ENCODE measurements at regions not wholly inside any gene's neighbourhood (a gene's known extent, or its start where the extent isn't known, plus 50 kb on each side); places are given as distances from the start of the nearest gene placed in this dataset.

GRCh38 chr11:104725796-104726408 lies 172.4 kb downstream of the CASP12 start:
- CTCF ChIA-PET (ENCODE audit: low intra/inter-chr PET ratio): no interaction called here
- no TSS peak for BruUV-seq (replicated peaks)
- Histone ChIP-seq H4K20me1 (replicated peaks; ENCODE audit: control insufficient read depth, insufficient read depth, low read length) (no peaks in the 10 kb centered on the region), H3K36me3 (ENCODE audit: control insufficient read depth, insufficient read depth, low read length) (no peaks in the 10 kb centered on the region), H3K27me3 (ENCODE audit: control insufficient read depth in 2 of 2, insufficient read depth in 2 of 2, low read length in 2 of 2) (no peaks in the 10 kb centered on the region), H3K9ac (ENCODE audit: insufficient read depth in 1 of 2, low read depth in 2 of 2, low read length in 2 of 2) (no peak overlapping the region), H3K4me1 (replicated peaks in 1 of 2; ENCODE audit: control insufficient read depth in 2 of 2, insufficient read depth in 2 of 2, low read length in 2 of 2) (no peaks in the 10 kb centered on the region), H3K4me3 (no peak overlapping the region), H2AFZ (ENCODE audit: low read depth, low read length) (no peak overlapping the region), H3K27ac (ENCODE audit: extremely low read depth, low read depth, low read length) (no peak overlapping the region), H3K79me2 (ENCODE audit: control insufficient read depth, insufficient read depth, low read length) (no peaks in the 10 kb centered on the region), H3K9me3 (replicated peaks; ENCODE audit: control insufficient read depth, insufficient read depth, low read depth, low read length) (no peaks in the 10 kb centered on the region), H3K9me1 (ENCODE audit: control insufficient read depth, insufficient read depth, low read length) (no peaks in the 10 kb centered on the region), H3K4me2 (ENCODE audit: insufficient read depth, low read length) (no peak overlapping the region)
- in situ Hi-C loops (cut with MboI): no loop called here
- FAIRE-seq (no peak), ATAC-seq (no peak), DNase-seq (ENCODE audit: extremely low read depth in 1 of 4, low spot score in 3 of 4) (no peak)
- POLR2A ChIA-PET: interaction anchor here (0.6 kb wide), 1 partner anchor 790 kb away, joined by 3 read pairs; no protein-coding TSS in a partner anchor
- 0% methylated on average over 4 of the region's 4 CpGs for WGBS (ENCODE audit: insufficient coverage, low coverage, missing lambda C conversion rate)
- intact Hi-C loops (cut with micrococcal nuclease): no loop called here
- TF ChIP-seq ATF2 (CRISPR knock-in tag; IDR thresholded peaks at IDR 0.05): no peak
- peak; percentile 57 for TF ChIP-seq TFE3 (CRISPR knock-in tag; IDR thresholded peaks at IDR 0.05)

All from K562 (cell line).